ENCODE measurements at regions not wholly inside any gene's neighbourhood (a gene's known extent, or its start where the extent isn't known, plus 50 kb on each side); places are given as distances from the start of the nearest gene placed in this dataset.

GRCh38 chr4:64503416-64503815, 94.2 kb upstream of the TECRL start:
- TF ChIP-seq CTCF (IDR thresholded peaks at IDR 0.05) = no peak
- Histone ChIP-seq H3K9ac (ENCODE audit: insufficient read depth, low read length, poor library complexity, severe bottlenecking) (no peak overlapping the region), H3K4me2 (replicated peaks; ENCODE audit: extremely low read depth, low read length, poor library complexity, severe bottlenecking) (no peak overlapping the region), H3K27ac (ENCODE audit: low read depth in 1 of 2, low read length in 2 of 2) (no peak overlapping the region), H3K36me3 (replicated peaks in 1 of 2; ENCODE audit: control insufficient read depth in 1 of 2, insufficient read depth in 2 of 2, low read length in 2 of 2) (no peaks in the 10 kb centered on the region), H3K27me3 (ENCODE audit: control insufficient read depth in 2 of 2, insufficient read depth in 2 of 2, low read length in 2 of 2) (no peaks in the 10 kb centered on the region), H4K20me1 (ENCODE audit: insufficient read depth, low read length) (no peaks in the 10 kb centered on the region), H2AFZ (ENCODE audit: insufficient read depth, low read depth, low read length, poor library complexity, severe bottlenecking) (no peak overlapping the region), H3K9me3 (replicated peaks in 1 of 2; ENCODE audit: control insufficient read depth in 1 of 2, insufficient read depth in 1 of 2, low read length in 2 of 2) (no peaks in the 10 kb centered on the region), H3K4me1 (ENCODE audit: control insufficient read depth in 1 of 2, insufficient read depth in 2 of 2, low read length in 2 of 2) (no peaks in the 10 kb centered on the region), H3K79me2 (ENCODE audit: insufficient read depth, low read length) (no peaks in the 10 kb centered on the region), H3K4me3 (replicated peaks in 1 of 3; ENCODE audit: low read depth in 2 of 3, low read length in 3 of 3) (no peak overlapping the region)
- H3K4me1 Mint-ChIP-seq = no peaks in the 10 kb centered on the region
- H3K9me3 Mint-ChIP-seq = no peaks in the 10 kb centered on the region
- DNase-seq = no peak
- intact Hi-C loops (cut with micrococcal nuclease) = no loop called here
- no peak overlapping the region for H3K4me3 Mint-ChIP-seq
- H3K36me3 Mint-ChIP-seq = no peaks in the 10 kb centered on the region
- no peak overlapping the region for H3K27ac Mint-ChIP-seq
- no CpG with 5 or more reads among the region's 2 CpGs for WGBS (ENCODE audit: insufficient coverage)
- no peaks in the 10 kb centered on the region for H3K27me3 Mint-ChIP-seq (ENCODE audit: low read depth in 3 of 3)

DNA sequence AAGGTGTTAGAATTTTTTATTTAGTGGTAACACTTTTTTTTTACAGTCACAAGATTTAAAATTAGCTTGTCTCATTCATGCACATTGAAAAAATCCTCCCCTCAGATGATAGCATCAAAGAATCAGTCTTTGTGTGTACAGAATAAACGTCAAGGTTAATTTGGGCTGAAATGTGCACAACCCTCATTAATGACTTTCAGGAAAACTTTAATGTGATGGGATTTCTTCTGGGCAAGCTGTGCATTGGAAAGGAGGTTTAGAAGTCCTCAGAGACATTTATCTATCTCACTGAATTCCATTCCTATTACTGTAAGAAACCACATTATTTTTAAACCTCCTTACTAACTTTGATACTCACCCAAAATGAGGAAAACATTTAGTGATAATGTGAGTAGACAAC, 88.2 kb upstream of the TECRL start:
- Histone ChIP-seq H3K4me1 (ENCODE audit: control insufficient read depth in 1 of 2, insufficient read depth in 2 of 2, low read length in 2 of 2) (no peaks in the 10 kb centered on the region), H3K4me2 (replicated peaks; ENCODE audit: extremely low read depth, low read length, poor library complexity, severe bottlenecking) (no peak overlapping the region), H3K79me2 (ENCODE audit: insufficient read depth, low read length) (no peaks in the 10 kb centered on the region), H3K9me3 (replicated peaks in 1 of 2; ENCODE audit: control insufficient read depth in 1 of 2, insufficient read depth in 1 of 2, low read length in 2 of 2) (no peaks in the 10 kb centered on the region), H2AFZ (ENCODE audit: insufficient read depth, low read depth, low read length, poor library complexity, severe bottlenecking) (no peak overlapping the region), H3K27ac (ENCODE audit: low read depth in 1 of 2, low read length in 2 of 2) (no peak overlapping the region), H3K36me3 (replicated peaks in 1 of 2; ENCODE audit: control insufficient read depth in 1 of 2, insufficient read depth in 2 of 2, low read length in 2 of 2) (no peaks in the 10 kb centered on the region), H3K9ac (ENCODE audit: insufficient read depth, low read length, poor library complexity, severe bottlenecking) (no peak overlapping the region), H4K20me1 (ENCODE audit: insufficient read depth, low read length) (no peaks in the 10 kb centered on the region), H3K27me3 (ENCODE audit: control insufficient read depth in 2 of 2, insufficient read depth in 2 of 2, low read length in 2 of 2) (no peaks in the 10 kb centered on the region), H3K4me3 (replicated peaks in 1 of 3; ENCODE audit: low read depth in 2 of 3, low read length in 3 of 3) (no peak overlapping the region)
- DNase-seq = no peak
- intact Hi-C loops (cut with micrococcal nuclease) = no loop called here
- Mint-ChIP-seq H3K27me3 (ENCODE audit: low read depth in 3 of 3) (no peaks in the 10 kb centered on the region), H3K4me3 (no peak overlapping the region), H3K4me1 (no peaks in the 10 kb centered on the region), H3K9me3 (peaks cover 0 to 2% (median 0%) of the 10 kb centered on the region in 7 donors), H3K27ac (no peak overlapping the region), H3K36me3 (no peaks in the 10 kb centered on the region)
- TF ChIP-seq CTCF (IDR thresholded peaks at IDR 0.05) = no peak
- no CpG with 5 or more reads among the region's 1 CpG for WGBS (ENCODE audit: insufficient coverage)

All from CD14-positive monocyte (primary cell).